ENCODE measurements at regions not wholly inside any gene's neighbourhood (a gene's known extent, or its start where the extent isn't known, plus 50 kb on each side); places are given as distances from the start of the nearest gene placed in this dataset.

- ATAC-seq: no peak
Observed at GRCh38 chr2:142687075-142687474, 190.4 kb upstream of the KYNU start.

GRCh38 chr2:142684667-142685066, 192.8 kb upstream of the KYNU start:
- Histone ChIP-seq H3K27me3 (no peaks in the 10 kb centered on the region), H3K4me3 (no peak overlapping the region), H3K27ac (no peak overlapping the region), H3K4me1 (no peaks in the 10 kb centered on the region), H3K36me3 (no peaks in the 10 kb centered on the region), H3K9me3 (no peaks in the 10 kb centered on the region)
- WGBS, 2 donors (ENCODE audit: low coverage in 1 of 2): 71 to 100% methylated on average over 3 of the region's 3 CpGs
- ATAC-seq: no peak
- no peak for TF ChIP-seq POLR2A (IDR thresholded peaks at IDR 0.05)
- no peak for TF ChIP-seq POLR2AphosphoS5 (IDR thresholded peaks at IDR 0.05)
- TF ChIP-seq EP300 (IDR thresholded peaks at IDR 0.05): no peak
- TF ChIP-seq CTCF (IDR thresholded peaks at IDR 0.05): no peak

More at GRCh38 chr2:142687075-142687474, 190.4 kb upstream of the KYNU start:
- Histone ChIP-seq H3K9me3 (no peaks in the 10 kb centered on the region), H3K4me1 (no peaks in the 10 kb centered on the region), H3K4me3 (no peak overlapping the region), H3K36me3 (no peaks in the 10 kb centered on the region), H3K27ac (no peak overlapping the region), H3K27me3 (no peaks in the 10 kb centered on the region)
- WGBS, 2 donors (ENCODE audit: low coverage in 1 of 2): 56 to 86% methylated on average over 3 to 4 of the region's 4 CpGs
- TF ChIP-seq CTCF (IDR thresholded peaks at IDR 0.05): no peak
- TF ChIP-seq POLR2AphosphoS5 (IDR thresholded peaks at IDR 0.05): no peak
- no peak for TF ChIP-seq EP300 (IDR thresholded peaks at IDR 0.05)
- TF ChIP-seq POLR2A (IDR thresholded peaks at IDR 0.05): no peak

- H3K36me3 ChIP-seq: no peaks in the 10 kb centered on the region
- H3K27me3 ChIP-seq: no peaks in the 10 kb centered on the region
- no peaks in the 10 kb centered on the region for H3K9me3 ChIP-seq
- no peaks in the 10 kb centered on the region for H3K4me1 ChIP-seq
- TF ChIP-seq EP300 (IDR thresholded peaks at IDR 0.05) (no peak), POLR2A (IDR thresholded peaks at IDR 0.05) (no peak), POLR2AphosphoS5 (IDR thresholded peaks at IDR 0.05) (no peak), CTCF (IDR thresholded peaks at IDR 0.05) (no peak)
- H3K27ac ChIP-seq: no peak overlapping the region
- 88 to 100% methylated on average over 2 of the region's 2 CpGs for WGBS, 2 donors (ENCODE audit: low coverage in 1 of 2)
- ATAC-seq: no peak
- no peak overlapping the region for H3K4me3 ChIP-seq
Observed at GRCh38 chr2:142682528-142682927, 194.9 kb upstream of the KYNU start.

- ATAC-seq: no peak
- H3K36me3 ChIP-seq: no peaks in the 10 kb centered on the region
- no peaks in the 10 kb centered on the region for H3K27me3 ChIP-seq
- TF ChIP-seq POLR2AphosphoS5 (IDR thresholded peaks at IDR 0.05) (no peak), POLR2A (IDR thresholded peaks at IDR 0.05) (no peak), CTCF (IDR thresholded peaks at IDR 0.05) (no peak), EP300 (IDR thresholded peaks at IDR 0.05) (no peak)
- H3K4me3 ChIP-seq: no peak overlapping the region
- no peak overlapping the region for H3K27ac ChIP-seq
- 38 to 80% methylated on average over 1 of the region's 1 CpG for whole genome bisulfite sequencing, 2 donors (ENCODE audit: low coverage in 1 of 2)
- H3K4me1 ChIP-seq: no peaks in the 10 kb centered on the region
- no peaks in the 10 kb centered on the region for H3K9me3 ChIP-seq
Observed at GRCh38 chr2:142681952-142682351, 195.5 kb upstream of the KYNU start.

GRCh38 chr2:142678164-142678563, 199.3 kb upstream of the KYNU start:
- WGBS, 2 donors (ENCODE audit: low coverage in 1 of 2): 71 to 83% methylated on average over 1 of the region's 1 CpG
- no peak for TF ChIP-seq CTCF (IDR thresholded peaks at IDR 0.05)
- no peak for ATAC-seq

More at GRCh38 chr2:142678164-142678563, 199.3 kb upstream of the KYNU start:
- H3K27ac ChIP-seq: no peak overlapping the region
- H3K27me3 ChIP-seq: no peaks in the 10 kb centered on the region
- no peaks in the 10 kb centered on the region for H3K4me1 ChIP-seq
- H3K36me3 ChIP-seq: no peaks in the 10 kb centered on the region
- H3K4me3 ChIP-seq: no peak overlapping the region
- no peaks in the 10 kb centered on the region for H3K9me3 ChIP-seq
